ENCODE measurements at regions not wholly inside any gene's neighbourhood (a gene's known extent, or its start where the extent isn't known, plus 50 kb on each side); places are given as distances from the start of the nearest gene placed in this dataset.

DNA sequence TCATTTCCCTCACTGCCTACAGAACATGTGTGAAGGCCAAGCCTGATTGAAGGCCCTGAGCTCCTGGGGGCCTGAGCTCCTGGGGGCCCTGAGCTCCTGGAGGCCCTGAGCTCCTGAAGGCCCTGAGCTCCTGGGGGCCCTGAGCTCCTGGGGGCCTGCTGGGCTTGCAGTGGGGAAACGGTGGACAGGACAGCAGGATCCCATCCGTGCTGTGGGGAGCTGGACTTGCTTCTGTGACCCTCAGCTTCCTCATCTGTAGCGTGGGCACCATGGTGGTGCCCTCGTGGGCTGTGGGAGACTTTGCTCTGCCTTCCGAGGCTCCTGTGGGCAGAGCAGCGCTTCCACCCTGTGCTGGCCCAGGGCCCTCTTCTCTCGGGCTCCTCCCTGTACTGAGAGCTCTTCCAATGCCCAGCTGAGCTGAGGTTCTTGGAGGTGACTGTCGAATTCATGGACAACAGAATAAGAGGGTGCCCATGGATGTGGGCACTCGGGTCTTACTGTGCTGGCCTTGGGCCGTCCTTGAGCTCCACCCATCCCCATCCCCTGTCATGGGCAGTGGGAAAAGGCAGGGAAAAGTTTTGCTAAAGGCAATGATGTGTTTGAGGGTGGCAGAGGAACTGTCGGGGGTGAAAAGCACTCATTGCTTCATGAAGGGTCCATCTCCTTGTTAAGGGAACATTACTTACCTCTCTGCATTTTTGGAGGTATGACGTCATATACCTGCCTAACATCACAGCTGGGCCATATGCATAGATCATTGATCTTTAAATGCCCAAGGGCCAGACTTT, 786.7 kb downstream of the TBC1D22A start:
- Histone ChIP-seq H3K36me3 (ENCODE audit: insufficient read depth, low read length) (no peaks in the 10 kb centered on the region), H3K27me3 (ENCODE audit: insufficient read depth, low read length, poor library complexity, severe bottlenecking) (no peaks in the 10 kb centered on the region), H3K4me1 (ENCODE audit: insufficient read depth, low read length, poor library complexity, severe bottlenecking) (no peaks in the 10 kb centered on the region), H3F3A (ENCODE audit: low read depth) (no peaks in the 10 kb centered on the region), H4K20me1 (ENCODE audit: insufficient read depth, low read length, poor library complexity, severe bottlenecking) (no peaks in the 10 kb centered on the region), H3K9ac (ENCODE audit: low read depth, low read length, poor library complexity, severe bottlenecking) (no peak overlapping the region), H3K9me2 (replicated peaks; ENCODE audit: low read depth, low read length) (no peaks in the 10 kb centered on the region), H3K4me3 (ENCODE audit: low read length, poor library complexity, severe bottlenecking) (no peak overlapping the region), H3K4me2 (ENCODE audit: low read depth, low read length, poor library complexity, severe bottlenecking) (no peak overlapping the region), H3K79me2 (ENCODE audit: insufficient read depth, low read length) (no peaks in the 10 kb centered on the region), H2AFZ (ENCODE audit: low read length) (no peak overlapping the region), H3K9me3 (ENCODE audit: insufficient read depth, low read depth, low read length) (peaks cover 14% of the 10 kb centered on the region; the same call in 1 of the 2 replicates)
- no peak for TF ChIP-seq EZH2phosphoT487 (IDR thresholded peaks at IDR 0.05; ENCODE audit: borderline replicate concordance)
- TF ChIP-seq, protein P1, sequence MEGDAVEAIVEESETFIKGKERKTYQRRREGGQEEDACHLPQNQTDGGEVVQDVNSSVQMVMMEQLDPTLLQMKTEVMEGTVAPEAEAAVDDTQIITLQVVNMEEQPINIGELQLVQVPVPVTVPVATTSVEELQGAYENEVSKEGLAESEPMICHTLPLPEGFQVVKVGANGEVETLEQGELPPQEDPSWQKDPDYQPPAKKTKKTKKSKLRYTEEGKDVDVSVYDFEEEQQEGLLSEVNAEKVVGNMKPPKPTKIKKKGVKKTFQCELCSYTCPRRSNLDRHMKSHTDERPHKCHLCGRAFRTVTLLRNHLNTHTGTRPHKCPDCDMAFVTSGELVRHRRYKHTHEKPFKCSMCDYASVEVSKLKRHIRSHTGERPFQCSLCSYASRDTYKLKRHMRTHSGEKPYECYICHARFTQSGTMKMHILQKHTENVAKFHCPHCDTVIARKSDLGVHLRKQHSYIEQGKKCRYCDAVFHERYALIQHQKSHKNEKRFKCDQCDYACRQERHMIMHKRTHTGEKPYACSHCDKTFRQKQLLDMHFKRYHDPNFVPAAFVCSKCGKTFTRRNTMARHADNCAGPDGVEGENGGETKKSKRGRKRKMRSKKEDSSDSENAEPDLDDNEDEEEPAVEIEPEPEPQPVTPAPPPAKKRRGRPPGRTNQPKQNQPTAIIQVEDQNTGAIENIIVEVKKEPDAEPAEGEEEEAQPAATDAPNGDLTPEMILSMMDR (conservative IDR thresholded peaks at IDR 0.05; ENCODE audit: low read length), result no peak

DNA sequence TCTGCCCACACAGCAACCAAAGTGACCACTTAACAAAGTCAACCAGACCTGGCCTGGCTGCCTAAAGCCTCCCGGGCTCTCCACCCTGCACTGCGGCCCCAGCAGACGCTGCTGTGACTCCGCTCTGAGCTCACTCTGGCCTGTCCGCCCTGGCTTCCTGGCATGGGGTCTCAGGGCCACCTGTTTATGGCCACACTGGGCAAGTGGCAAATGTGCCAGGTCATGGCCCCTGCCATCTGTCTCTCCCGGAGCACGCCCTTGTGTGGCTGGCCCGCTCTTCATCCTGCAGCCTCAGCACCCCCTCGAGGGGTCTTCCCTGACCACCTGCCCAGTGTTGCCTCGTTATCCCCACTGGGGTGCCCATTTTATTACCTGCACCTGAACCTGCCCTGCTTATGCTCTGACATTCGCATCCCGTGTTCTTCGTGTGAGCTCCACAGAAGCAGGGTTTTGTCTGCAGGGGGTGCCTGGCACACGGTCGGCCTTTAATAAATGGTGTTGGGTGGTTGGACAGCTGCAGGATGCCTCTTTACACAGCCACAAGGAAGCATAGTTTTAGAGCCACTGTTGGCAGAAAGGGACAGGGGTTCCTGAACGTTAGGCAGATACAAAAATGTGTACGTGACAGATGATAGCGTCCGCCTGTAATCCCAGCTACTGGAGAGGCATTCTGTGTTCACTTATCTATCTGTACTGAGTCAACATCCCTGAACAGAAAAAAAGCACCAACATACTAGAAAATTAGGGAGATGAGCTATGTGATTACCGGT, 785.6 kb downstream of the TBC1D22A start:
- no peaks in the 10 kb centered on the region for H3K27me3 ChIP-seq (ENCODE audit: insufficient read depth, low read length, poor library complexity, severe bottlenecking)
- TF ChIP-seq EZH2phosphoT487 (IDR thresholded peaks at IDR 0.05; ENCODE audit: borderline replicate concordance), result no peak

DNA sequence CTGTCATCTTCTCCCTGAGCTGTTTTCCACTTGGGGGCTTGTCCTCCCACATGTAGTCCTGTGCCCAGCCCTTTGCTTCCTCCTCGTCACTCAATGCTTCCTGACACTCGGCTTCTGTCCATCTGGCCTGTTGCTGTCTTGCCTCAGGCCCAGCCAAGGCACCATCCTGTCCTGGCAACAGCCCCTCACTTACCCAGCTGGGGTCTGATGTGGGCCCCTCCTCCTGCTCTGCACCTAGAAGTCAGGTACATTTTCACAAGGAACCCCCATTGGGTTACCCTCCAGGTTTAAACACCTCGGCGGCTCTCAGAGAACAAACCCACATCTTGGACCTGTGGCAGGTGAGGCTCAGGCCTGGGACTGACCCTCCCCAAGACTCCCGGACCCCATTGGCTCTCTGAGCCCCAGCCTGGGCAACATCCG, 784.8 kb downstream of the TBC1D22A start:
- no peaks in the 10 kb centered on the region for H4K20me1 ChIP-seq (ENCODE audit: insufficient read depth, low read length, poor library complexity, severe bottlenecking)
- H3K79me2 ChIP-seq (ENCODE audit: insufficient read depth, low read length), result no peaks in the 10 kb centered on the region
- no peak overlapping the region for H2AFZ ChIP-seq (ENCODE audit: low read length)
- H3K9me2 ChIP-seq (replicated peaks; ENCODE audit: low read depth, low read length), result no peaks in the 10 kb centered on the region
- H3F3A ChIP-seq (ENCODE audit: low read depth), result no peaks in the 10 kb centered on the region
- no peak overlapping the region for H3K4me2 ChIP-seq (ENCODE audit: low read depth, low read length, poor library complexity, severe bottlenecking)
- H3K9ac ChIP-seq (ENCODE audit: low read depth, low read length, poor library complexity, severe bottlenecking), result no peak overlapping the region
- no peaks in the 10 kb centered on the region for H3K4me1 ChIP-seq (ENCODE audit: insufficient read depth, low read length, poor library complexity, severe bottlenecking)
- no peaks in the 10 kb centered on the region for H3K36me3 ChIP-seq (ENCODE audit: insufficient read depth, low read length)
- peaks cover 9% of the 10 kb centered on the region; the same call in 1 of the 2 replicates for H3K9me3 ChIP-seq (ENCODE audit: insufficient read depth, low read depth, low read length)
- no peaks in the 10 kb centered on the region for H3K27me3 ChIP-seq (ENCODE audit: insufficient read depth, low read length, poor library complexity, severe bottlenecking)
- no peak for TF ChIP-seq EZH2phosphoT487 (IDR thresholded peaks at IDR 0.05; ENCODE audit: borderline replicate concordance)
- TF ChIP-seq, protein P1 (conservative IDR thresholded peaks at IDR 0.05; ENCODE audit: low read length), result no peak
- no peak overlapping the region for H3K4me3 ChIP-seq (ENCODE audit: low read length, poor library complexity, severe bottlenecking)

More for the DNA sequence above, 785.6 kb downstream of the TBC1D22A start:
- H4K20me1 ChIP-seq (ENCODE audit: insufficient read depth, low read length, poor library complexity, severe bottlenecking), result no peaks in the 10 kb centered on the region
- no peaks in the 10 kb centered on the region for H3K4me1 ChIP-seq (ENCODE audit: insufficient read depth, low read length, poor library complexity, severe bottlenecking)
- H2AFZ ChIP-seq (ENCODE audit: low read length), result no peak overlapping the region
- H3K9me2 ChIP-seq (replicated peaks; ENCODE audit: low read depth, low read length), result no peaks in the 10 kb centered on the region
- H3K9me3 ChIP-seq (ENCODE audit: insufficient read depth, low read depth, low read length), result peaks cover 9% of the 10 kb centered on the region; the same call in 1 of the 2 replicates
- no peak overlapping the region for H3K4me3 ChIP-seq (ENCODE audit: low read length, poor library complexity, severe bottlenecking)
- H3K9ac ChIP-seq (ENCODE audit: low read depth, low read length, poor library complexity, severe bottlenecking), result no peak overlapping the region
- no peaks in the 10 kb centered on the region for H3K79me2 ChIP-seq (ENCODE audit: insufficient read depth, low read length)
- H3F3A ChIP-seq (ENCODE audit: low read depth), result no peaks in the 10 kb centered on the region
- no peaks in the 10 kb centered on the region for H3K36me3 ChIP-seq (ENCODE audit: insufficient read depth, low read length)
- no peak overlapping the region for H3K4me2 ChIP-seq (ENCODE audit: low read depth, low read length, poor library complexity, severe bottlenecking)
